Cardiac muscle cell (in vitro differentiated cells and primary cell): ENCODE measurements at regions not wholly inside any gene's neighbourhood (a gene's known extent, or its start where the extent isn't known, plus 50 kb on each side); places are given as distances from the start of the nearest gene placed in this dataset.

Experiments
- DNase-seq, 2 donors: peaks; one replicate each; pipeline versions ENCODE4 v3.0.0 to v3.0.0-alpha.2; 2010 to 2017; ENCODE audit warnings: low read depth in 1 of 2, low spot score in 1 of 2
- H3K27ac ChIP-seq: fragments of 200-600 bp; sonication (generic); 2 replicates; pipeline ENCODE4 v1.5.1; 2016
- H3K27me3 ChIP-seq: fragments of 200-600 bp; sonication (generic); 2 replicates; pipeline ENCODE4 v1.6.0; 2016; ENCODE audit warnings: control low read depth
- H3K36me3 ChIP-seq: fragments of 200-600 bp; sonication (generic); 2 replicates; pipeline ENCODE4 v1.5.1; 2016; ENCODE audit warnings: control low read depth
- H3K4me1 ChIP-seq: fragments of 200-600 bp; sonication (generic); 2 replicates; pipeline ENCODE4 v1.8.1; 2017; ENCODE audit warnings: low read depth, mild to moderate bottlenecking, mixed run types
- H3K4me3 ChIP-seq: fragments of 200-600 bp; sonication (generic); 2 replicates; pipeline ENCODE4 v1.5.1; 2016; ENCODE audit warnings: mild to moderate bottlenecking
- H3K9me3 ChIP-seq: fragments of 200-600 bp; sonication (generic); 2 replicates; pipeline ENCODE4 v1.5.1; 2017; ENCODE audit warnings: low read depth, mild to moderate bottlenecking, control low read depth
- TF ChIP-seq, protein P1 (sequence below): IDR thresholded peaks from 2 replicates; pipeline ENCODE4 v1.5.1; 2012; ENCODE audit warnings: low read depth, mild to moderate bottlenecking, low read length

DNA sequence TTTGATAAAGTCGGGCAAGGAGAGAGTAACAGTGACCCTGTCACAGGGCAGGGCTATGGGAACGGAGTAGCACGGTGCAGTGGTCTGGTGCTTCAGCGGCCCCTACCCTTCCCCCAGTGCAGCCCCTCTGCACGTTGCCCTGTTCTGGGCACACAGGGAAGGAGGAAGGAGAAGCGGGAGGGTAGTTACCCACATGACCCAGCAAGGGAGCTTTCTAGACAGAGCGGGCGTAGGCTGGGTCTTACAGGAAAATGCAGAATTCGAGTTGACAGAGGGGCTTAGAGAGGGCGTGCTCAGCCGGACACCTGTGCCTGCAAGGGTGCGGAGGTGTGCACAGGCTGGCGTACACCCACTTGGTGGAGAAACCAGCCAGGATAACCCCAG is 341.2 kb downstream of the NPHP4 start:
- no peak overlapping the region for H3K4me3 ChIP-seq
- no peaks in the 10 kb centered on the region for H3K36me3 ChIP-seq
- no peaks in the 10 kb centered on the region for H3K4me1 ChIP-seq
- H3K27ac ChIP-seq, result no peak overlapping the region
- TF ChIP-seq, protein P1, sequence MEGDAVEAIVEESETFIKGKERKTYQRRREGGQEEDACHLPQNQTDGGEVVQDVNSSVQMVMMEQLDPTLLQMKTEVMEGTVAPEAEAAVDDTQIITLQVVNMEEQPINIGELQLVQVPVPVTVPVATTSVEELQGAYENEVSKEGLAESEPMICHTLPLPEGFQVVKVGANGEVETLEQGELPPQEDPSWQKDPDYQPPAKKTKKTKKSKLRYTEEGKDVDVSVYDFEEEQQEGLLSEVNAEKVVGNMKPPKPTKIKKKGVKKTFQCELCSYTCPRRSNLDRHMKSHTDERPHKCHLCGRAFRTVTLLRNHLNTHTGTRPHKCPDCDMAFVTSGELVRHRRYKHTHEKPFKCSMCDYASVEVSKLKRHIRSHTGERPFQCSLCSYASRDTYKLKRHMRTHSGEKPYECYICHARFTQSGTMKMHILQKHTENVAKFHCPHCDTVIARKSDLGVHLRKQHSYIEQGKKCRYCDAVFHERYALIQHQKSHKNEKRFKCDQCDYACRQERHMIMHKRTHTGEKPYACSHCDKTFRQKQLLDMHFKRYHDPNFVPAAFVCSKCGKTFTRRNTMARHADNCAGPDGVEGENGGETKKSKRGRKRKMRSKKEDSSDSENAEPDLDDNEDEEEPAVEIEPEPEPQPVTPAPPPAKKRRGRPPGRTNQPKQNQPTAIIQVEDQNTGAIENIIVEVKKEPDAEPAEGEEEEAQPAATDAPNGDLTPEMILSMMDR, result no peak
- peaks cover 3% of the 10 kb centered on the region for H3K27me3 ChIP-seq
- no peak for DNase-seq
- H3K9me3 ChIP-seq, result no peaks in the 10 kb centered on the region

DNA sequence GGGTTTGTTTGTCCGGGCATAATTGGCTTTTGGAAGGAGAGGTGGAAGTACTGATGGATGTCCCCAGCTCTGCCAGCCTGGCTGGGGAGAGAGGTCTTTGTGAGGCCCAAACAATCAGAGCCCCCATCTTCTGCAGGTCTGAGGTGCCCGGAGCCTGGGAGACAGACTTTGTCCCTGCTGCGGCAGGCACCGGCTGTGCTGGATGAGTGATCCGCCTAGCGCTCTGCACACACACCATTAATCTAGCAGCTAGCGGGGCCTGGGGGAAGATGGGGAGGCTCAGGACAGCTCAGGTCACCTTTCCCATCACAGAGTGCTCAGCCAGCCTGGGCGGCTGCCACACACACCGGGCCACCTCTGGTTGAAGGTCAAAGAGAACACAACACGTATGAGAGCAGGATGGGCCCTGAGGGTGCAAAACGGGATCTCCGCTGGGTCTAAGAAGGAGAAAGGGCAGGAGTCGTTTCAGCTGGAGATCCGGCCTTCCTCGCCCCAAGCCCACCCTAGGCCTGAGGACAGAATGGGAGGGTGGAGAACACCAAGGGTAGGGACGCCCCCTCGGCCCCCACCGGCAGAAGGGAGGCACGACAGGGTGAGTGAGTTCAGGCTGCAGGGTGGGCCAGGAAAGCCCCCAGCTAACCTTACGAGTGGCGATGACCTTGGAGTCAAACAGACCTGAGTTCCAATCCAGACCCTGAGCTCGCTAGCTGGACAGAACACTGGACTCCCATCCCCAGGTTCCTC is 341.8 kb downstream of the NPHP4 start:
- H3K4me3 ChIP-seq, result no peak overlapping the region
- no peaks in the 10 kb centered on the region for H3K4me1 ChIP-seq
- TF ChIP-seq, protein P1, result no peak
- peaks cover 3% of the 10 kb centered on the region for H3K27me3 ChIP-seq
- H3K9me3 ChIP-seq, result no peaks in the 10 kb centered on the region
- no peaks in the 10 kb centered on the region for H3K36me3 ChIP-seq
- H3K27ac ChIP-seq, result no peak overlapping the region
- DNase-seq, result no peak

DNA sequence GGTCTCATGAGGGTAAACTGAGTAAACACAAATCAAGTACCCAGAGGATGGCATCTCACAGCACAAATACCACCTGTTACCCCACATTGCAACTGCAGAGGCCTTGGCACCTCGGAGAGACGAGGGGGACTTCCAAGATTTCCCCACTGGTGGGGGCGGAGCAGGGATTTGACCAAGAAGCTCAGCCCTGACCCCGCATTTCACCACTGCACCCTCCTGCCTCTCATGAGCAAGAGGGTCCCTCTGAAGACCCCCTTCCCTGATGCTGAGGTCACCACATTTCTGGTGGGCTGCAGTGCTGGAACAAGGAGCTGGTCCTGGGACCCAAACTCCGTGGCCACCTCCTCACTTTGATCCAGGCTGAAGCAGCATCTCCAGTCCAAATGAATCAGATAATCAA is 342.4 kb downstream of the NPHP4 start:
- Histone ChIP-seq H3K4me1 (no peaks in the 10 kb centered on the region), H3K27me3 (peaks cover 3% of the 10 kb centered on the region), H3K36me3 (no peaks in the 10 kb centered on the region), H3K9me3 (no peaks in the 10 kb centered on the region), H3K4me3 (no peak overlapping the region), H3K27ac (no peak overlapping the region)
- DNase-seq, result no peak
- TF ChIP-seq, protein P1, result no peak

DNA sequence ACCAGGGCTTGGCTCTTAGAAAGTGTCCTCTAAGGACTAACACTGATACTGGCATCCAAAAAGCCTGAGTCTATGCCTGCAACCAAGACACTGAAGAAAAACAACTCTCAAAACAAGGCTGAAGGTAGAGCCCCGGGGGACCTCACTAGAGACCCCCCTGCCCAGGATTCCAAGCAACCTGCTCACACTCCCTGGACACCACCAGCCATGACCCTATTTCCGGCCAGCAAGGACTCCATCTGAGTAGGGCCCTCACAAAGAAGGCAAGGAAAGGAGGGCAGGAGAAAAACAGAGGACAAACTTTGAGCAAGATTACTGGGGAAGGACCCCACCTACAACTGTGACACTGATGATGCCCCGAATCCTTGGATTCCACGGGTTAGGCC is 343.1 kb downstream of the NPHP4 start:
- Histone ChIP-seq H3K36me3 (no peaks in the 10 kb centered on the region), H3K4me1 (no peaks in the 10 kb centered on the region), H3K27me3 (peaks cover 3% of the 10 kb centered on the region), H3K4me3 (no peak overlapping the region), H3K9me3 (no peaks in the 10 kb centered on the region), H3K27ac (no peak overlapping the region)
- TF ChIP-seq, protein P1, result no peak
- no peak for DNase-seq

DNA sequence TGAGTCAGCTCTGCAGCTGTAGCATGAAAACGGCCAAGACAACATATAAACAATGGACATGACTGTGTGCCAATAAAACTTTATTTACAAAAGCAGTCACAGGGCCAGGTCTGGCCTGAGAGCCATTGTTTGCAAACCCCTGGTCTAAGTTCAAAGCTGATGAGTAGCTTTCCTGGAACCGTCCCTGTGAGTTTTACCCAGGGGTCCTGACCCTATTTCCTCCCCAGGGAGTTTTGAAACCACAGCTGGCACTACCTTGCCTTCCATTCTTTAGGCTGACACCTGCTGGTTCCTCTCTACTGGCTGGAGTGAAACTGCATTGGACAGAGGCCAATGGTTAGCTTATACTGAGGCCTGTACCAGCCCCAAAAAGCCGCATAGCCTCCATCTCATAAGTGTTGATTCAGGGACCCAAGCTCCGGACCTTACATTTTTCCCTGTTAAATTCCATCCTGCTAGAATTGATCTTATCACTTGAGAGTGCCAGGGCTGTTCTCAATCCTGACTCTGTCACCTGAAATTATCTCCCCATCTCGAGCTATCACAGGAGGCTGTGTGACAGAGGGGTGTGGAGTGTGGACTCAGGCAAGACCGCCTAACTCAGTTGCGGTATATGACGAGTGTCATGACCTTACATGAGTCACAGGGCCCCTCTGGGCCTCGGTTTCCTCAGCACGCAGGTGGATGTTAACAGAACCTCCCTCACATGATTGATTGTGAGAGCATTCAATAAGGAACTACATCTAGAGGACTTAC is 343.6 kb downstream of the NPHP4 start:
- no peak for DNase-seq
- Histone ChIP-seq H3K4me1 (no peaks in the 10 kb centered on the region), H3K27ac (no peak overlapping the region), H3K9me3 (no peaks in the 10 kb centered on the region), H3K36me3 (no peaks in the 10 kb centered on the region), H3K4me3 (no peak overlapping the region), H3K27me3 (peaks cover 3% of the 10 kb centered on the region)
- TF ChIP-seq, protein P1, result no peak
